ENCODE measurements at regions not wholly inside any gene's neighbourhood (a gene's known extent, or its start where the extent isn't known, plus 50 kb on each side); places are given as distances from the start of the nearest gene placed in this dataset.

- TF ChIP-seq CTCF (conservative IDR thresholded peaks at IDR 0.05 in 1 of 2, IDR thresholded peaks at IDR 0.05 in 1 of 2; ENCODE audit: extremely low read depth in 1 of 2, insufficient read depth in 1 of 2, low read depth in 1 of 2, low read length in 2 of 2), result no peak
- TF ChIP-seq EZH2 (IDR thresholded peaks at IDR 0.05; ENCODE audit: borderline replicate concordance, low read length), result no peak
Measured at GRCh38 chr19:31071136-31071855, 277.9 kb downstream of the TSHZ3 start.

Data from mammary epithelial cell (primary cell).